ENCODE measurements at regions not wholly inside any gene's neighbourhood (a gene's known extent, or its start where the extent isn't known, plus 50 kb on each side); places are given as distances from the start of the nearest gene placed in this dataset.

- TF ChIP-seq CTCF (IDR thresholded peaks at IDR 0.05; ENCODE audit: insufficient read depth, low read length, poor library complexity, severe bottlenecking) (no peak), EZH2phosphoT487 (conservative IDR thresholded peaks at IDR 0.05; ENCODE audit: low read length) (no peak)
These were observed 772.7 kb upstream of the EPHA5 start for GRCh38 chr4:66443008-66443407.

All from SU-DHL-6 (cell line).